ENCODE measurements at regions not wholly inside any gene's neighbourhood (a gene's known extent, or its start where the extent isn't known, plus 50 kb on each side); places are given as distances from the start of the nearest gene placed in this dataset.

DNA sequence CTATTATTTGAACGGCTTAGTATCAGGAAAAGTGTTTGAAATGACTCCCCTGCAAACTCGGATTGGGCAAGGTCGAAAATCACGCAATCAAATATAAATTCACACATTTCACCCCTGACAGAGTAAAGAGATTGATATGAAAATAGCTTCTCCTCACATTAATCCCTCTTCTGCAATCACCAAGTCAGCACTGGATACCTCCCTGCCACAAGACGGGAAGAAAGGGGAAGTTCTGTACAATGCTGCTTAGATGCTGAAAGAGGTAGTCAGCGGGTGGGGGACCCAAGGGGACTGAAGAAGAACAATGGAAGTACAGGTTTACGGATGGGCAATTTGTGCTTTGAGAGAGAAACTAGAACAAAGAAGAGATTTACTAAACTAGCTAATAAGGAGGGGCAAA is 72.0 kb upstream of the ANK3 start:
- peak; percentile 13 to 41 for DNase-seq

DNA sequence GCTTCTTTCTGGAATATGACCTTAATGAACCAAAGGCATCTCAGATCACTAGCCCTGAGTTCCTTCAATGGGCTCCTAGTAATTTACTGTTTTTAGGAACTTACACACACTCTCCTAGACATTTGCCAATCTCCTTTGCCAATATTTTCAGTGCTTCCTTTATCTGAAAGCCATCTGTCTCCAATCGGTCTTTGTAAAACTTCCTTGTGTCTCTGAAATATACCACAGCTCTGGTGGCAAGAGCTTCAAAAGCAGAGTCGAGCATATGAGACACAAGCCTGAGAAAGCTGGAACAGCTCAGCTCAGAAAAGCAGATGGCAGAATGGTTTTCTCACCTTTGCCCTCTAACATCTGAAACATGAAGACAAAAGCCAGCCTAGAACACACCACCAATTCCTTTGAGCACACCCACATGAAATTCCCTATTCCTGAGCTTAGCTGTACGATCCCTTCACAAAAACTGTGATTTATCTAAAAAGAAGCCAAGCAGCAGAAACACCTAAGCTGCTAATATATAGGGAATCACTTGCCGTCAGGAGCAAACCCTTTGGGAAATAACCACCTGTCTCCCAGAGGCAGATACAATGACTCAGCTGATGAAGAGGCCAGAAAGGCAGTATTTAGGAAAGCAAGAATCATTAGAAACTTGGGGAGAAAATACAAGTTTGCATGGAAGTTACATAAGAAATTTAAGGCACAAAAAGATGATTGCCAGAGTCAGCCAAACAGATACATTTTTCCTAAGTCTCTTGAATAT is 70.2 kb upstream of the ANK3 start:
- no peak for DNase-seq

- DNase-seq, result no peak
These were observed 66.4 kb upstream of the ANK3 start for GRCh38 chr10:60456053-60456452.

- no peak for DNase-seq
These were observed 64.7 kb upstream of the ANK3 start for GRCh38 chr10:60454336-60454735.

- DNase-seq, result no peak
These were observed 63.4 kb upstream of the ANK3 start for GRCh38 chr10:60453036-60453435.

DNA sequence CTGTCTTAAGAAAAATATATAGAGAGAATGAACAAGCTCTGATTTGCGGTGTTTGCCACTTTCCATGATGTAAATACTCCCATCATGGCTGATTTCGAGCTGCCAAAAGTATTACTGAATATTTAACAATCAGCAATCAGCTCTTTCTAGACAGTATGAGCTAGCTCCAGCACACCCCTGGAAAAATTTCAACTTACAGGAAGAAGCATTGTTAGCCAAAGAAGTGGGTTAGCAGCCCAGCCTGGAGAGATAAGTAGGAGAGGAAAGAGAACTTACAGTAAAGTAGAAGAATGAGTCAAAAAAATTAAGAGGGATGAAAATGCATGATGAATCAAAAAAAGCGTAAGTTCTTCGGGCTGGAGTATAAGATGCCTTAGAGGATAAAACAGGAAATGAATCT is 60.6 kb upstream of the ANK3 start:
- DNase-seq, result no peak

- DNase-seq, result no peak
These were observed 58.6 kb upstream of the ANK3 start for GRCh38 chr10:60448246-60448645.

GRCh38 chr10:60446851-60447250 is 57.2 kb upstream of the ANK3 start:
- DNase-seq, result peak in 1 of 2 donors; percentile 11

DNA sequence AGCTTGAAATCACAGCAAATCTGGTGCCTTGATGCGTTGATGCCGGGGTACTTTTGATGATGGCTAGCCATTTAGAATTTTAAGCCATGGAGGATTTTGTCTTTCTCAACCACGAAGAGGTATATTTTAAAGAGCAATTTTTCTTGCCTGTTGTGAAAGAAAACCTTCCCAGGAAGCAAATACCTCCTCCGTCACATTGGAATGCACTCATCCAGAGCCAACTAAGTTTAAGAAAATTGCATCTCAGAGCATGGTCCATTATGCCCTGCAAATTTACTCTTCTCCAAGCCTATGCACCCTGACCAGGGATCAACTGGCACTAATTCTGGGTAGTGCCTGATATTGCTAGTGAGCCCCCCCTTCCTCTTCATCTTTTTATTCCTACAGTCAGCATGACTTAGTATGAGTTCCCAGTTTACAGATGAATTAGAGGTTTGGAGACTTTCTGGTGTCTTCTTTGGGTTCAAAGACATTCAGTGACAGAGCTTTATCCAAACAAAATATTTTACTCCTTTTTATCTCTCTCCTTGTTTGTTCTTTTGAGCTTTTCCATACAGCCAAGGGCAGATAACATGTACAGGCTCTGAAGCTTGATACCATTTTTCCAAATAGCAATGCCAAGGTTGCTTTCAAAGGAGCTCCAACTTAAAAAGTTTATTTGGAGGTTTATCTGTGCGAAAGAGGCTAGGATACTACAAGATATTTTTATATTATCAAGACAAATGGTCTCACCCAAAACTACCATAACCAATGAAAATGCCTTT is 56.6 kb upstream of the ANK3 start:
- no peak for DNase-seq

GRCh38 chr10:60444494-60445064 is 54.9 kb upstream of the ANK3 start:
- DNase-seq, result peak in 1 of 2 donors; percentile 55

- DNase-seq, result no peak
These were observed 53.7 kb upstream of the ANK3 start for GRCh38 chr10:60443346-60443745.

DNA sequence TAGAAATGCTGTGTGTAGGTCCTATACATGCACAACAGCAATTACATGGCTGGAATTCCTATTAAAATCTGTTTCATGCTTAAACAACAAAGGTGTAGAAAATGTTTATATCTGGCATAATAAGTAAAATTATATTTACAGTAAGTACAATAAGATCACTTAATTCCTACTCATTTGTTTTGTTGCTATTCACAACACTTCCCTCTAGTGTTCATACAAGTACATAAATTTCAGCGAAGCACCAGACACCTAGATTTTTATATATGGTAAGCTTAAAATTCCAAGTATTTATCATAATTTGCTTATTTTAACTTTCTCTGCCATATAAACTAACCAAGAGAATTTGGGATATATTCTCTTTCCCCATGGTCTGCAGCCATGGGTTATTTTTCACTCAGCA is 51.8 kb upstream of the ANK3 start:
- peak in 1 of 2 donors; percentile 24 for DNase-seq

- no peak for DNase-seq
These were observed 50.0 kb upstream of the ANK3 start for GRCh38 chr10:60439641-60440040.
